Thyroid gland (tissue), 4 donors: ENCODE measurements at regions not wholly inside any gene's neighbourhood (a gene's known extent, or its start where the extent isn't known, plus 50 kb on each side); places are given as distances from the start of the nearest gene placed in this dataset.
"Not testable (repeated sequence)": the region's sequence is repeated elsewhere in the genome, so short reads cannot be mapped to it uniquely, and the experiment has no call there.

Experiments
- CTCF ChIP-seq, 6 experiments: fragments of 200-600 bp in 3 of 6; fragments of 450-650 bp in 3 of 6; sonication (generic) in 3 of 6; IDR thresholded peaks; one replicate each; pipeline ENCODE4 v1.5.1; 2016 to 2019; ENCODE audit warnings: antibody characterized with exemption in 6 of 6, mild to moderate bottlenecking in 2 of 6, inconsistent platforms in 1 of 6, moderate library complexity in 1 of 6
- POLR2A ChIP-seq, 2 donors: fragments of 450-650 bp; IDR thresholded peaks; one replicate each; pipeline ENCODE4 v1.6.1; 2017; ENCODE audit warnings: antibody characterized with exemption in 2 of 2, mild to moderate bottlenecking in 2 of 2, moderate library complexity in 1 of 2

- TF ChIP-seq CTCF, POLR2A (IDR thresholded peaks at IDR 0.05): not testable (repeated sequence)
These were observed 230.6 kb downstream of the FOXG1 start for GRCh38 chr14:28997196-28997595.
